Right lung (tissue), 2 donors: ENCODE measurements at regions not wholly inside any gene's neighbourhood (a gene's known extent, or its start where the extent isn't known, plus 50 kb on each side); places are given as distances from the start of the nearest gene placed in this dataset.
"Not testable (repeated sequence)": the region's sequence is repeated elsewhere in the genome, so short reads cannot be mapped to it uniquely, and the experiment has no call there.

Experiments
- DNase-seq, 2 donors: peaks; one replicate each; pipeline ENCODE4 v3.0.0-alpha.2; 2013

GRCh38 chr6:130610303-130610702, 216.9 kb upstream of the SMLR1 start:
- DNase-seq: peak in 1 of 2 donors; percentile 2

GRCh38 chr6:130611366-130611765, 215.8 kb upstream of the SMLR1 start:
- DNase-seq: no peak

- DNase-seq: no peak
These were observed 214.0 kb upstream of the SMLR1 start for GRCh38 chr6:130613176-130613575.

GRCh38 chr6:130615816-130616215, 211.4 kb upstream of the SMLR1 start:
- DNase-seq: no peak

GRCh38 chr6:130617658-130618057, 209.5 kb upstream of the SMLR1 start:
- no peak for DNase-seq

GRCh38 chr6:130618806-130619205, 208.4 kb upstream of the SMLR1 start:
- not testable (repeated sequence) for DNase-seq

GRCh38 chr6:130620338-130620781, 206.8 kb upstream of the SMLR1 start:
- DNase-seq: no peak

GRCh38 chr6:130622142-130622541, 205.1 kb upstream of the SMLR1 start:
- DNase-seq: no peak

GRCh38 chr6:130624046-130624445, 203.2 kb upstream of the SMLR1 start:
- no peak for DNase-seq

- DNase-seq: no peak
These were observed 201.2 kb upstream of the SMLR1 start for GRCh38 chr6:130625825-130626527.

- DNase-seq: no peak
These were observed 198.3 kb upstream of the SMLR1 start for GRCh38 chr6:130628862-130629261.

GRCh38 chr6:130629640-130630039, 197.6 kb upstream of the SMLR1 start:
- DNase-seq: no peak

- DNase-seq: peak; percentile 8 to 12
These were observed 194.9 kb upstream of the SMLR1 start for GRCh38 chr6:130632277-130632676.

- no peak for DNase-seq
These were observed 194.3 kb upstream of the SMLR1 start for GRCh38 chr6:130632897-130633296.

- no peak for DNase-seq
These were observed 183.8 kb upstream of the SMLR1 start for GRCh38 chr6:130643361-130643760.

GRCh38 chr6:130644175-130644574, 183.0 kb upstream of the SMLR1 start:
- DNase-seq: no peak

- DNase-seq: not testable (repeated sequence)
These were observed 182.4 kb upstream of the SMLR1 start for GRCh38 chr6:130644769-130645168.

GRCh38 chr6:130647246-130647645, 180.0 kb upstream of the SMLR1 start:
- DNase-seq: no peak

GRCh38 chr6:130655586-130655985, 171.6 kb upstream of the SMLR1 start:
- no peak for DNase-seq

GRCh38 chr6:130661077-130661476, 166.1 kb upstream of the SMLR1 start:
- DNase-seq: no peak

- DNase-seq: no peak
These were observed 160.4 kb upstream of the SMLR1 start for GRCh38 chr6:130666786-130667185.

GRCh38 chr6:130670142-130670541, 157.1 kb upstream of the SMLR1 start:
- DNase-seq: no peak

GRCh38 chr6:130671119-130671518, 156.1 kb upstream of the SMLR1 start:
- no peak for DNase-seq

- DNase-seq: peak; percentile 55 to 66
These were observed 155.6 kb upstream of the SMLR1 start for GRCh38 chr6:130671577-130671976.
